ENCODE measurements at regions not wholly inside any gene's neighbourhood (a gene's known extent, or its start where the extent isn't known, plus 50 kb on each side); places are given as distances from the start of the nearest gene placed in this dataset.

DNA sequence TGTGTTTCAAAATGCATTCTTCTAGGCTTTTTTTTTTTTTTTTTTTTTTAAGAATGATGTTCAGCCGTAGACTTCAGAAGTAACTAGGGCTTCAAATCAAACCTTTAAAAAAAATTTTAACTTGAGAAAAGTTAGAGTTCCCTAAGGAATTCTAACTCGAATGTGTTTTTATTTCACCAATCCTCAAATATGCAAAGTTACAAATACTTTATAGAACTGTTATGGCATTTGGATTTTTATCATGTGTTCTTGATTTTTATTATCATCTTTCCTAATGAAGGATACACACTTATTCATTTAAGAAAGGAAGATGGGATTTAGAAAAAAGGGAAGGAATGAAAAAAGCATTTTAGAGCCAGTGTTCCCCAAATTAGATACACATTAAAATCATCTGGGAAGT lies 200.6 kb upstream of the LDB2 start:
- TF ChIP-seq, protein P1, sequence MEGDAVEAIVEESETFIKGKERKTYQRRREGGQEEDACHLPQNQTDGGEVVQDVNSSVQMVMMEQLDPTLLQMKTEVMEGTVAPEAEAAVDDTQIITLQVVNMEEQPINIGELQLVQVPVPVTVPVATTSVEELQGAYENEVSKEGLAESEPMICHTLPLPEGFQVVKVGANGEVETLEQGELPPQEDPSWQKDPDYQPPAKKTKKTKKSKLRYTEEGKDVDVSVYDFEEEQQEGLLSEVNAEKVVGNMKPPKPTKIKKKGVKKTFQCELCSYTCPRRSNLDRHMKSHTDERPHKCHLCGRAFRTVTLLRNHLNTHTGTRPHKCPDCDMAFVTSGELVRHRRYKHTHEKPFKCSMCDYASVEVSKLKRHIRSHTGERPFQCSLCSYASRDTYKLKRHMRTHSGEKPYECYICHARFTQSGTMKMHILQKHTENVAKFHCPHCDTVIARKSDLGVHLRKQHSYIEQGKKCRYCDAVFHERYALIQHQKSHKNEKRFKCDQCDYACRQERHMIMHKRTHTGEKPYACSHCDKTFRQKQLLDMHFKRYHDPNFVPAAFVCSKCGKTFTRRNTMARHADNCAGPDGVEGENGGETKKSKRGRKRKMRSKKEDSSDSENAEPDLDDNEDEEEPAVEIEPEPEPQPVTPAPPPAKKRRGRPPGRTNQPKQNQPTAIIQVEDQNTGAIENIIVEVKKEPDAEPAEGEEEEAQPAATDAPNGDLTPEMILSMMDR (IDR thresholded peaks at IDR 0.05; ENCODE audit: borderline replicate concordance, control extremely low read depth, extremely low read depth, insufficient read depth, missing control alignments), result no peak
- in situ Hi-C loops (cut with MboI; ENCODE audit: low sequenced_read_pairs, unreplicated experiment), result no loop called here
- DNase-seq (ENCODE audit: low spot score), result no peak

DNA sequence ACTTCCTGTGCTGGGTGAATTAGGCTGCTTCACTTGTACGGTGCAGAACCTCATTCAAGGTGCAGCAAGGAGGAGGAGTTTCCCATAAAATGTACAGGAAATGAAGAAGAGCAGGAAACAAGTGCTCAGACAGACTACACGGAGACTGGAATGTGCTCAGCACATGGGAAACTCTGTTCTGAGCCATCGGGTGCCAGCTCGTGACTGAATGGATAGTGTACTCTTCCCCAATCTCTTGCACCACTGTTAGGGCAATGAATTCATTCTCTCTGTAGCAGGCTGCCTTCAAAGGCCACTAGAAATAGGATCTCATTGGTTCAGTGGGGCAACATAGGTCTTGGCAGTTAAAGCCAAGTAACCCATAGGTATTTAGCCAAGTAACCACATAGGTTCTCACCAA lies 200.0 kb upstream of the LDB2 start:
- in situ Hi-C loops (cut with MboI; ENCODE audit: low sequenced_read_pairs, unreplicated experiment), result no loop called here
- TF ChIP-seq, protein P1 (IDR thresholded peaks at IDR 0.05; ENCODE audit: borderline replicate concordance, control extremely low read depth, extremely low read depth, insufficient read depth, missing control alignments), result no peak
- no peak for DNase-seq (ENCODE audit: low spot score)

DNA sequence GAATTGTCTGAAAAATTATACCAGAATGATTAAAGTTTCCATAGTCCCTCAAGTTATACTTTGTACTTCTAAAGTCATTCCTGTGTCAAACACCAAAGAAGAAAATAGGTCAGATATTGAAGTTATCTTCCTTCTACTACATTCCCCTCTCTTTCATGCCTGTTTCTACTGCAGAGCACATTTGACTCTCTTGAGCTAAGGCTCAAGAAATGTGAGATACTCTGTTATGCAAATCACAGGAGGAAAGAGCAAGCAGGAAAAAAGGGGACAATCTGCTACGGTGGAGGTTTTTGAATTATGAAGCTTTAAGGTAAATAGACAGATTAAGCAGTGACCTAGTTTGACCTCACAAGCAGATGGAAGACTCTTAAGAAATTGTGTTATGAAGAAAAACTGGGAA lies 198.9 kb upstream of the LDB2 start:
- in situ Hi-C loops (cut with MboI; ENCODE audit: low sequenced_read_pairs, unreplicated experiment), result no loop called here
- TF ChIP-seq, protein P1 (IDR thresholded peaks at IDR 0.05; ENCODE audit: borderline replicate concordance, control extremely low read depth, extremely low read depth, insufficient read depth, missing control alignments), result no peak
- no peak for DNase-seq (ENCODE audit: low spot score)

DNA sequence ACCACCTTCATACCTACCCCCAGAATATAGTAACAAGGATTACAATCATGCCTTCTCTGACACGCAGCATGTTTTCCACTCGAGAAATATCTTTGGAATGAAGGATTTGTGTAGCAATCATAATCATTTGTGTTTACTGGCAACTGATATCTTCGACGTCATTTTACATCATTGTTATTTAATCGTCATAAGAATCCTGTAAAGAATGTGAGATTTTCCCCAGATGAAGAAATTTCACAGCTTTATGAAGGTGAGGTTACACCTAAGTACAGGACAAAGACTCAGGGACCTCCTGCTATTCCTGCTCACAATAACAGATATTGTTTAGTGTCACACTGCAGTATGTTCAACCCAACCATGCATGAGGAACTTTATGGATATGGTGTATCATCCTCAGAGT lies 198.2 kb upstream of the LDB2 start:
- TF ChIP-seq, protein P1 (IDR thresholded peaks at IDR 0.05; ENCODE audit: borderline replicate concordance, control extremely low read depth, extremely low read depth, insufficient read depth, missing control alignments), result no peak
- in situ Hi-C loops (cut with MboI; ENCODE audit: low sequenced_read_pairs, unreplicated experiment), result no loop called here

DNA sequence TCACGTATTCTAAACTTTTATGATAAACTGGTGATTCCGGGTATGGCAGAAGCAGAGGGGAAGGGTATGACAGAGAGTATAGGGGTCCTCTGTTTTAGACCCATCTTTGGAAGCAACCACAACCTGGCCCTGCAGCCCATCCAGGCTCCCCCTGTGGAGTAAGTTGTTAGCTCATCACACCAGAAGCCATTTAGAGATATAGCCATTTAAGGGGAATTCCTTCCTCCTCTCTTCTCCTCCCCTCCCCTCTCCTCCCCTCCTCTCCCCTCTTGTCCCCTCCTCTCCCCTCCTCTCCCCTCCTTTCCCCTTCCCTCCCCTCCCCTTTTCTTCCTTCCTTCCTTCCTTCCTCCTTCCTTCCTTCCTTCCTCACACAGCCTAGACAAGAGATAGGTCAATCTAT lies 197.3 kb upstream of the LDB2 start:
- in situ Hi-C loops (cut with MboI; ENCODE audit: low sequenced_read_pairs, unreplicated experiment), result no loop called here
- TF ChIP-seq, protein P1 (IDR thresholded peaks at IDR 0.05; ENCODE audit: borderline replicate concordance, control extremely low read depth, extremely low read depth, insufficient read depth, missing control alignments), result no peak
- no peak for DNase-seq (ENCODE audit: low spot score)

More for the DNA sequence above, 198.2 kb upstream of the LDB2 start:
- DNase-seq (ENCODE audit: low spot score), result no peak

DNA sequence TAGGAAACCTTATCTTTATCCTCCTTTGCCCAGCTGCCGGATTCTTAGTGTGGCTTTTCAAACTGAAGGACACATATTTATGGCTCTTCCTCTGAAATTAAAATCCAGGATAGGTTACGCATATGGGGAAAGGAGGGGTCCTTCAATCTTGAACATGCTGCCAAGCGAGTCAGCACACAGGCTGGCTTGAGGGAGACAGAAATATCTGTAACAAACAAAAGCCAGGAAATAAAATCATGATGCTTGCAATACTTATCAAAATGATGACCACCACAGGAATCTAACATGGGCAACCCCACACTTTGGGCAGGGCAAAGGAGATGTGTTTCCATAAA lies 196.4 kb upstream of the LDB2 start:
- in situ Hi-C loops (cut with MboI; ENCODE audit: low sequenced_read_pairs, unreplicated experiment), result no loop called here
- TF ChIP-seq, protein P1 (IDR thresholded peaks at IDR 0.05; ENCODE audit: borderline replicate concordance, control extremely low read depth, extremely low read depth, insufficient read depth, missing control alignments), result no peak
- DNase-seq (ENCODE audit: low spot score), result no peak
